ENCODE measurements at regions not wholly inside any gene's neighbourhood (a gene's known extent, or its start where the extent isn't known, plus 50 kb on each side); places are given as distances from the start of the nearest gene placed in this dataset.
"Not testable (repeated sequence)": the region's sequence is repeated elsewhere in the genome, so short reads cannot be mapped to it uniquely, and the experiment has no call there.

- no peak for DNase-seq
Observed at GRCh38 chr4:138414202-138414601, 172.1 kb upstream of the SLC7A11 start.

GRCh38 chr4:138413273-138413672, 171.1 kb upstream of the SLC7A11 start:
- no peak for DNase-seq

- no peak for DNase-seq
Observed at GRCh38 chr4:138412847-138413246, 170.7 kb upstream of the SLC7A11 start.

- DNase-seq: no peak
Observed at GRCh38 chr4:138410266-138410665, 168.1 kb upstream of the SLC7A11 start.

- no peak for DNase-seq
Observed at GRCh38 chr4:138409670-138410069, 167.5 kb upstream of the SLC7A11 start.

GRCh38 chr4:138408758-138409157, 166.6 kb upstream of the SLC7A11 start:
- DNase-seq: no peak

GRCh38 chr4:138407329-138407728, 165.2 kb upstream of the SLC7A11 start:
- DNase-seq: no peak

- no peak for DNase-seq
Observed at GRCh38 chr4:138406876-138407275, 164.7 kb upstream of the SLC7A11 start.

GRCh38 chr4:138405934-138406567, 163.9 kb upstream of the SLC7A11 start:
- DNase-seq: no peak

GRCh38 chr4:138405466-138405891, 163.3 kb upstream of the SLC7A11 start:
- no peak for DNase-seq

- DNase-seq: no peak
Observed at GRCh38 chr4:138404801-138405200, 162.7 kb upstream of the SLC7A11 start.

- no peak for DNase-seq
Observed at GRCh38 chr4:138404251-138404650, 162.1 kb upstream of the SLC7A11 start.

- peak; percentile 48 for DNase-seq
Observed at GRCh38 chr4:138401334-138401733, 159.2 kb upstream of the SLC7A11 start.

GRCh38 chr4:138400543-138400942, 158.4 kb upstream of the SLC7A11 start:
- DNase-seq: no peak

GRCh38 chr4:138400066-138400465, 157.9 kb upstream of the SLC7A11 start:
- DNase-seq: no peak

GRCh38 chr4:138399081-138399480, 156.9 kb upstream of the SLC7A11 start:
- DNase-seq: no peak

- DNase-seq: peak; percentile 21
Observed at GRCh38 chr4:138398322-138398721, 156.2 kb upstream of the SLC7A11 start.

- peak; percentile 70 for DNase-seq
Observed at GRCh38 chr4:138393886-138394610, 151.9 kb upstream of the SLC7A11 start.

GRCh38 chr4:138392751-138393308, 150.7 kb upstream of the SLC7A11 start:
- DNase-seq: no peak

GRCh38 chr4:138389976-138390685, 148.0 kb upstream of the SLC7A11 start:
- DNase-seq: no peak

GRCh38 chr4:138374947-138375346, 132.8 kb upstream of the SLC7A11 start:
- no peak for DNase-seq

GRCh38 chr4:138367942-138368341, 125.8 kb upstream of the SLC7A11 start:
- no peak for DNase-seq

- not testable (repeated sequence) for DNase-seq
Observed at GRCh38 chr4:138352446-138352845, 110.3 kb upstream of the SLC7A11 start.

GRCh38 chr4:138348055-138348454, 105.9 kb upstream of the SLC7A11 start:
- DNase-seq: no peak

Measured in NCI-H1105 treated with DMSO at 0.1 percent for 48 hours (cell line).